ENCODE measurements at regions not wholly inside any gene's neighbourhood (a gene's known extent, or its start where the extent isn't known, plus 50 kb on each side); places are given as distances from the start of the nearest gene placed in this dataset.
A peak's percentile ranks its signal among the peaks of the same experiment; 100 is the strongest.

DNA sequence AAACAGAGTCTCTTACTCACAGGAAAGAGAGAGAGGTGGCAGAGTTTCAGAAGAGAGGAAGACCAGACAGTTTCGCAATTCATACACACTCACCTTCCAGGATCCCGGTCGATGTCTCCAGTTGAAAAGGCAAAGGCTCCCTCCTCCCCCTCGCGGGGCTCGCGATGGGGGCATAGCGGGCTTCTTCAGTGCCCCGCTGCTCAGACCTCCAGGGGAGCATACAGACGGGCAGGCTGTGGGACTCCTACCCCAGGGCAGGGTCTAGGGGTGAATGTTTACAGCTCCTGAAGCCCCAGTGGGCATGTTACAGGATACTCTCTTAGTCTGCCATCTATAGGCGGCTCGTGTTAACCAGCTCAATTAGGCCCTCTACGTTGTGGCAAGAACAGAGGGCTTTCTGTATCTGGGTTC is 139.2 kb downstream of the SLITRK5 start:
- H3F3A ChIP-seq (ENCODE audit: insufficient read depth, low read depth) = no peaks in the 10 kb centered on the region
- ChIA-PET POLR2A (ENCODE audit: unreplicated experiment) (no interaction called here), CTCF (interaction anchor here (0.6 kb wide), 1 partner anchor 130 kb away, joined by 4 read pairs; no protein-coding TSS in a partner anchor)
- peaks cover 13% of the 10 kb centered on the region for H3K4me1 ChIP-seq (replicated peaks; ENCODE audit: insufficient read depth)
- peak; percentile 44 to 69 for DNase-seq
- no peaks in the 10 kb centered on the region for H3K36me3 ChIP-seq (ENCODE audit: low read depth)
- H3K27me3 ChIP-seq (ENCODE audit: insufficient read depth, low read depth) = no peaks in the 10 kb centered on the region
- H3K9me2 ChIP-seq (ENCODE audit: insufficient read depth) = peaks cover 3% of the 10 kb centered on the region; the same call in 1 of the 2 replicates
- H3K4me3 ChIP-seq = peak overlapping the region; percentile 86
- H4K20me1 ChIP-seq (ENCODE audit: insufficient read depth) = no peaks in the 10 kb centered on the region
- peak overlapping the region; percentile 89 for H2AFZ ChIP-seq
- H3K79me2 ChIP-seq (ENCODE audit: low read depth) = peaks cover 33% of the 10 kb centered on the region
- H3K27ac ChIP-seq = peak overlapping the region; percentile 43; the same call in 1 of the 2 replicates
- intact Hi-C loops (cut with micrococcal nuclease; ENCODE audit: unreplicated experiment) = loop anchor here (5.0 kb wide), 1 partner anchor 128 kb away; no protein-coding TSS in a partner anchor
- TF ChIP-seq EZH2 (IDR thresholded peaks at IDR 0.05; ENCODE audit: low read depth) = no peak
- TF ChIP-seq, protein P1, sequence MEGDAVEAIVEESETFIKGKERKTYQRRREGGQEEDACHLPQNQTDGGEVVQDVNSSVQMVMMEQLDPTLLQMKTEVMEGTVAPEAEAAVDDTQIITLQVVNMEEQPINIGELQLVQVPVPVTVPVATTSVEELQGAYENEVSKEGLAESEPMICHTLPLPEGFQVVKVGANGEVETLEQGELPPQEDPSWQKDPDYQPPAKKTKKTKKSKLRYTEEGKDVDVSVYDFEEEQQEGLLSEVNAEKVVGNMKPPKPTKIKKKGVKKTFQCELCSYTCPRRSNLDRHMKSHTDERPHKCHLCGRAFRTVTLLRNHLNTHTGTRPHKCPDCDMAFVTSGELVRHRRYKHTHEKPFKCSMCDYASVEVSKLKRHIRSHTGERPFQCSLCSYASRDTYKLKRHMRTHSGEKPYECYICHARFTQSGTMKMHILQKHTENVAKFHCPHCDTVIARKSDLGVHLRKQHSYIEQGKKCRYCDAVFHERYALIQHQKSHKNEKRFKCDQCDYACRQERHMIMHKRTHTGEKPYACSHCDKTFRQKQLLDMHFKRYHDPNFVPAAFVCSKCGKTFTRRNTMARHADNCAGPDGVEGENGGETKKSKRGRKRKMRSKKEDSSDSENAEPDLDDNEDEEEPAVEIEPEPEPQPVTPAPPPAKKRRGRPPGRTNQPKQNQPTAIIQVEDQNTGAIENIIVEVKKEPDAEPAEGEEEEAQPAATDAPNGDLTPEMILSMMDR (conservative IDR thresholded peaks at IDR 0.05) = peak; percentile 65
- H3K4me2 ChIP-seq = peak overlapping the region; percentile 71
- no TSS peak for BruUV-seq (replicated peaks)
- H3K9me3 ChIP-seq (ENCODE audit: insufficient read depth, low read depth) = no peaks in the 10 kb centered on the region

DNA sequence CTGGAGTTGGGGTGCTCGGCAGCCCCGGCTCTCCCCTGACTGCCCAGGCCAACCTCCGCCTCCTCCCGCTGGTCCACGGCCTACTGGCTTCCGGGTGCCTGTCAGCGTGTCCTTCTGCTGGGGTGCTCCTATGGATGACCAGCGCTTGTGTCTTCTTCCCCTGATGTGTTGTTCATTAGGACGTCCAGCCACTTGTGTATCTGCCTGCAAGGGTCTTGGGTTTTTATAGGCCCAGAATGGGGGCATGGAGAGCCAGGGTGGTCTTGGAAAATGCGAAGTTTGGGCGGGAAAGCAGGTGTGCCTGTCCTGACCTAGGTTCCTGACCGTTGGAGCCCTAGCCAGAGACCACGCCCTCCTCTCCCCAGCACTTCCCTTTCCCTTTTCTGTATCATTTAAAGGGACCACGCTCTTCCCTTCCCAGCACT is 139.8 kb downstream of the SLITRK5 start:
- H3K4me3 ChIP-seq = peak overlapping the region; percentile 86
- no peaks in the 10 kb centered on the region for H3K9me3 ChIP-seq (ENCODE audit: insufficient read depth, low read depth)
- H4K20me1 ChIP-seq (ENCODE audit: insufficient read depth) = no peaks in the 10 kb centered on the region
- peak; percentile 37 to 51 for DNase-seq
- POLR2A ChIA-PET (ENCODE audit: unreplicated experiment) = no interaction called here
- H3K79me2 ChIP-seq (ENCODE audit: low read depth) = peaks cover 33% of the 10 kb centered on the region
- intact Hi-C loops (cut with micrococcal nuclease; ENCODE audit: unreplicated experiment) = loop anchor here (5.0 kb wide), 1 partner anchor 129 kb away; no protein-coding TSS in a partner anchor
- no peaks in the 10 kb centered on the region for H3F3A ChIP-seq (ENCODE audit: insufficient read depth, low read depth)
- CTCF ChIA-PET = interaction anchor here (0.6 kb wide), 1 partner anchor 130 kb away, joined by 4 read pairs; no protein-coding TSS in a partner anchor
- H3K27ac ChIP-seq = peak overlapping the region; percentile 43; the same call in 1 of the 2 replicates
- no peaks in the 10 kb centered on the region for H3K36me3 ChIP-seq (ENCODE audit: low read depth)
- H2AFZ ChIP-seq = peak overlapping the region; percentile 89
- H3K27me3 ChIP-seq (ENCODE audit: insufficient read depth, low read depth) = no peaks in the 10 kb centered on the region
- TF ChIP-seq, protein P1 (conservative IDR thresholded peaks at IDR 0.05) = no peak
- TF ChIP-seq EZH2 (IDR thresholded peaks at IDR 0.05; ENCODE audit: low read depth) = no peak
- peaks cover 13% of the 10 kb centered on the region for H3K4me1 ChIP-seq (replicated peaks; ENCODE audit: insufficient read depth)
- no TSS peak for BruUV-seq (replicated peaks)
- peaks cover 3% of the 10 kb centered on the region; the same call in 1 of the 2 replicates for H3K9me2 ChIP-seq (ENCODE audit: insufficient read depth)
- H3K4me2 ChIP-seq = peak overlapping the region; percentile 71

DNA sequence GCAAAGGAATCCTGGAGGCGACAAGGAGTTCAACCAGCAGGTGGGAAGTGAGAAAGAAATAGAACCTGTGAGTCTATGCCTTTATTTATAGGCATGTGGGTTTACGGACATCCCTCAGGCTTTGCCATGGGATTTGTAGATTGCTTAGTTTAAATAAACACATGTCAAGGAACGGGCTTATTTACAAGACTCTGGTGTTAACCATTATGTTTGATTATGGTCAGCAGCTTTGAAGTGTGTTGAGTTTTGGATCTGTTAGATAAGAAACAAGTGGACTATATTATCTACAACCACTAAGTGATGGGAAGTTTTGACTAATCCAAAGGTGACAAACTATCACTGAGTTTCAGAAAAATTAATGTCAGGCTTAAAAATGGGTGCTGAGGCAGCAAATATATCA is 143.2 kb downstream of the SLITRK5 start:
- Histone ChIP-seq H3K27ac (no peak overlapping the region), H2AFZ (no peak overlapping the region), H3K9me3 (ENCODE audit: insufficient read depth, low read depth) (no peaks in the 10 kb centered on the region), H3K4me1 (replicated peaks; ENCODE audit: insufficient read depth) (peaks cover 5% of the 10 kb centered on the region; the same call in 1 of the 2 replicates), H3F3A (ENCODE audit: insufficient read depth, low read depth) (no peaks in the 10 kb centered on the region), H3K4me2 (no peak overlapping the region), H3K79me2 (ENCODE audit: low read depth) (peaks cover 4% of the 10 kb centered on the region), H3K27me3 (ENCODE audit: insufficient read depth, low read depth) (no peaks in the 10 kb centered on the region), H3K36me3 (ENCODE audit: low read depth) (no peaks in the 10 kb centered on the region), H3K9me2 (ENCODE audit: insufficient read depth) (peaks cover 3% of the 10 kb centered on the region; the same call in 1 of the 2 replicates), H4K20me1 (ENCODE audit: insufficient read depth) (no peaks in the 10 kb centered on the region), H3K4me3 (no peak overlapping the region)
- TF ChIP-seq EZH2 (IDR thresholded peaks at IDR 0.05; ENCODE audit: low read depth) = no peak
- TF ChIP-seq, protein P1 (conservative IDR thresholded peaks at IDR 0.05) = no peak
- intact Hi-C loops (cut with micrococcal nuclease; ENCODE audit: unreplicated experiment) = loop anchor here (5.0 kb wide), 1 partner anchor 132 kb away; no protein-coding TSS in a partner anchor
- DNase-seq = no peak
- CTCF ChIA-PET = no interaction called here
- no TSS peak for BruUV-seq (replicated peaks)
- POLR2A ChIA-PET (ENCODE audit: unreplicated experiment) = no interaction called here
